K562 (cell line): ENCODE measurements at regions not wholly inside any gene's neighbourhood (a gene's known extent, or its start where the extent isn't known, plus 50 kb on each side); places are given as distances from the start of the nearest gene placed in this dataset.

Source experiments
- ATF6 ChIP-seq: sonication (generic); formaldehyde crosslinking; IDR thresholded peaks from 2 replicates; pipeline ENCODE4 v1.4.0; 2020; ENCODE audit warnings: mild to moderate bottlenecking, missing genetic modification reagents
- BCOR ChIP-seq: fragments of 450-650 bp; IDR thresholded peaks from 2 replicates; pipeline ENCODE4 v1.6.1; 2016
- EP300 ChIP-seq: IDR thresholded peaks from 2 replicates; pipeline ENCODE4 v1.6.1; 2012; ENCODE audit warnings: low read length, improper control_type of control experiment
- GATAD2B ChIP-seq: fragments of 450-650 bp; IDR thresholded peaks from 2 replicates; pipeline ENCODE4 v1.6.1; 2017; ENCODE audit warnings: mild to moderate bottlenecking, borderline replicate concordance
- GTF2B ChIP-seq: IDR thresholded peaks from 2 replicates; pipeline ENCODE4 v1.6.1; 2011; ENCODE audit not compliant: insufficient read length; ENCODE audit errors: extremely low read depth
- HNRNPL ChIP-seq: fragments of 200-400 bp; formaldehyde crosslinking; IDR thresholded peaks from 2 replicates; pipeline ENCODE4 v1.6.1; 2017; ENCODE audit warnings: low read depth, mild to moderate bottlenecking, low read length
- LARP7 ChIP-seq: fragments of 450-650 bp; IDR thresholded peaks from 2 replicates; pipeline ENCODE4 v1.6.1; 2016
- MEF2D ChIP-seq: conservative IDR thresholded peaks from 2 replicates; pipeline ENCODE4 v1.6.1; 2016; ENCODE audit warnings: low read depth, missing genetic modification characterization, missing compliant biosample characterization
- MTA2 ChIP-seq: fragments of 450-650 bp; IDR thresholded peaks from 2 replicates; pipeline ENCODE4 v1.6.1; 2016; ENCODE audit warnings: low read depth
- NFE2L1 ChIP-seq: fragments of 450-650 bp; IDR thresholded peaks from 2 replicates; pipeline ENCODE4 v1.6.1; 2016; ENCODE audit warnings: missing genetic modification characterization, low read depth, mild to moderate bottlenecking, missing compliant biosample characterization, moderate library complexity, borderline replicate concordance
- NR4A1 ChIP-seq, 2 experiments: fragments of 250-450 bp in 1 of 2; fragments of 450-650 bp in 1 of 2; sonication (Bioruptor Pico) in 1 of 2; IDR thresholded peaks; 2 replicates each; pipeline versions ENCODE4 v1.4.0 to v1.6.1; 2016 to 2020; ENCODE audit warnings: mild to moderate bottlenecking in 2 of 2, missing compliant biosample characterization in 1 of 2, missing genetic modification characterization in 1 of 2, moderate library complexity in 1 of 2
- POLR2A ChIP-seq: fragments of 450-650 bp; conservative IDR thresholded peaks from 2 replicates; pipeline ENCODE4 v1.6.1; 2016
- SAFB2 ChIP-seq: fragments of 200-400 bp; formaldehyde crosslinking; IDR thresholded peaks from 2 replicates; pipeline ENCODE4 v1.6.1; 2018; ENCODE audit warnings: borderline replicate concordance, low read length, low read depth, moderate library complexity; ENCODE audit not compliant: severe bottlenecking
- SMARCE1 ChIP-seq: fragments of 450-650 bp; IDR thresholded peaks from 2 replicates; pipeline ENCODE4 v1.7.1; 2016; ENCODE audit warnings: mild to moderate bottlenecking
- SRSF7 ChIP-seq: fragments of 200-400 bp; formaldehyde crosslinking; optimal IDR thresholded peaks from 2 replicates; pipeline ENCODE3; 2017; ENCODE audit warnings: mild to moderate bottlenecking, low read depth, low read length
- STAT5B ChIP-seq: fragments of 250-450 bp; sonication (Bioruptor Pico); IDR thresholded peaks from 2 replicates; pipeline ENCODE4 v1.8.0; 2021; ENCODE audit warnings: mild to moderate bottlenecking, inconsistent platforms
- TSHZ1 ChIP-seq: fragments of 250-450 bp; sonication (Bioruptor Pico); IDR thresholded peaks from 2 replicates; pipeline ENCODE4 v1.4.0; 2020; ENCODE audit warnings: mild to moderate bottlenecking, moderate library complexity
- ZBTB17 ChIP-seq: fragments of 450-650 bp; formaldehyde crosslinking; IDR thresholded peaks from 2 replicates; pipeline ENCODE4 v1.4.0; 2020; ENCODE audit warnings: mild to moderate bottlenecking
- ZFP1 ChIP-seq: fragments of 450-650 bp; formaldehyde crosslinking; IDR thresholded peaks from 2 replicates; pipeline ENCODE4 v1.4.0; 2020; ENCODE audit warnings: mild to moderate bottlenecking, mixed read lengths
- ZFP36 ChIP-seq: fragments of 150-350 bp; IDR thresholded peaks from 2 replicates; pipeline ENCODE4 v1.6.1; 2018; ENCODE audit warnings: low read length, low read depth; ENCODE audit not compliant: partially characterized antibody
- ZNF511 ChIP-seq: sonication (generic); formaldehyde crosslinking; IDR thresholded peaks from 2 replicates; pipeline ENCODE4 v1.8.0; 2022; ENCODE audit warnings: mild to moderate bottlenecking, missing genetic modification reagents
- TF ChIP-seq, protein P1 (sequence below): IDR thresholded peaks from 2 replicates; pipeline ENCODE4 v1.6.1; 2016; ENCODE audit warnings: missing genetic modification characterization, missing compliant biosample characterization

- TF ChIP-seq SMARCE1 = peak; percentile 59; the same call in 1 of the 2 replicates
- no peak for TF ChIP-seq NR4A1 (CRISPR knock-in tag; IDR thresholded peaks at IDR 0.05)
- no peak for TF ChIP-seq NR4A1 (tag; IDR thresholded peaks at IDR 0.05)
- 0 out of 2 replicates have a peak, but pooled peaks have one; percentile 22 for TF ChIP-seq BCOR
- TF ChIP-seq GTF2B = no peak
- no peak for TF ChIP-seq ZFP1 (CRISPR knock-in tag)
- TF ChIP-seq SRSF7 = no peak
- peak; percentile 1 for TF ChIP-seq ZFP36
- no peak for TF ChIP-seq ATF6 (CRISPR knock-in tag)
- TF ChIP-seq, protein P1, sequence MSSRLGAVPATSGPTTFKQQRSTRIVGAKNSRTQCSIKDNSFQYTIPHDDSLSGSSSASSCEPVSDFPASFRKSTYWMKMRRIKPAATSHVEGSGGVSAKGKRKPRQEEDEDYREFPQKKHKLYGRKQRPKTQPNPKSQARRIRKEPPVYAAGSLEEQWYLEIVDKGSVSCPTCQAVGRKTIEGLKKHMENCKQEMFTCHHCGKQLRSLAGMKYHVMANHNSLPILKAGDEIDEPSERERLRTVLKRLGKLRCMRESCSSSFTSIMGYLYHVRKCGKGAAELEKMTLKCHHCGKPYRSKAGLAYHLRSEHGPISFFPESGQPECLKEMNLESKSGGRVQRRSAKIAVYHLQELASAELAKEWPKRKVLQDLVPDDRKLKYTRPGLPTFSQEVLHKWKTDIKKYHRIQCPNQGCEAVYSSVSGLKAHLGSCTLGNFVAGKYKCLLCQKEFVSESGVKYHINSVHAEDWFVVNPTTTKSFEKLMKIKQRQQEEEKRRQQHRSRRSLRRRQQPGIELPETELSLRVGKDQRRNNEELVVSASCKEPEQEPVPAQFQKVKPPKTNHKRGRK (tag) = no peak
- peak; percentile 98 for TF ChIP-seq NFE2L1 (tag)
- no peak for TF ChIP-seq HNRNPL
- no peak for TF ChIP-seq ZNF511 (CRISPR knock-in tag)
- no peak for TF ChIP-seq LARP7
- no peak for TF ChIP-seq STAT5B (CRISPR knock-in tag)
- no peak for TF ChIP-seq SAFB2
- TF ChIP-seq GATAD2B = no peak
- TF ChIP-seq MTA2 = no peak
- no peak for TF ChIP-seq MEF2D (tag)
- TF ChIP-seq EP300 = peak; percentile 72
- no peak for TF ChIP-seq ZBTB17
- no peak for TF ChIP-seq TSHZ1 (CRISPR knock-in tag)
- no peak for TF ChIP-seq POLR2A
Observed at GRCh38 chr4:15149839-15150592, 147.7 kb downstream of the CPEB2 start (continued).
